Activated T-cell treated with anti-CD3 and anti-CD28 coated beads, Interleukin-2, amount 50 U/mL, for 4 hours (primary cell): ENCODE measurements at regions not wholly inside any gene's neighbourhood (a gene's known extent, or its start where the extent isn't known, plus 50 kb on each side); places are given as distances from the start of the nearest gene placed in this dataset.
A peak's percentile ranks its signal among the peaks of the same experiment; 100 is the strongest.

Experiments used
- ATAC-seq, 2 donors: fragments of 200-7000 bp; cut with Tn5 transposase; one replicate each; pipeline ENCODE4 v1.10.0; 2021
- DNase-seq: peaks from one replicate; pipeline ENCODE4 v3.0.0-alpha.2; 2020
- H3K27me3 Mint-ChIP-seq: one replicate; pipeline ENCODE4 v1.8.0; 2021; ENCODE audit warnings: low read depth, mixed read lengths
- H3K36me3 Mint-ChIP-seq: one replicate; pipeline ENCODE4 v1.8.0; 2022; ENCODE audit warnings: mixed read lengths; ENCODE audit not compliant: insufficient read depth
- H3K4me1 Mint-ChIP-seq: one replicate; pipeline ENCODE4 v1.8.0; 2021; ENCODE audit warnings: low read depth, mixed read lengths
- H3K4me3 Mint-ChIP-seq: one replicate; pipeline ENCODE4 v1.8.0; 2021; ENCODE audit warnings: mild to moderate bottlenecking, moderate library complexity, mixed read lengths
- H3K9me3 Mint-ChIP-seq: one replicate; pipeline ENCODE4 v1.8.0; 2021; ENCODE audit warnings: mixed read lengths

DNA sequence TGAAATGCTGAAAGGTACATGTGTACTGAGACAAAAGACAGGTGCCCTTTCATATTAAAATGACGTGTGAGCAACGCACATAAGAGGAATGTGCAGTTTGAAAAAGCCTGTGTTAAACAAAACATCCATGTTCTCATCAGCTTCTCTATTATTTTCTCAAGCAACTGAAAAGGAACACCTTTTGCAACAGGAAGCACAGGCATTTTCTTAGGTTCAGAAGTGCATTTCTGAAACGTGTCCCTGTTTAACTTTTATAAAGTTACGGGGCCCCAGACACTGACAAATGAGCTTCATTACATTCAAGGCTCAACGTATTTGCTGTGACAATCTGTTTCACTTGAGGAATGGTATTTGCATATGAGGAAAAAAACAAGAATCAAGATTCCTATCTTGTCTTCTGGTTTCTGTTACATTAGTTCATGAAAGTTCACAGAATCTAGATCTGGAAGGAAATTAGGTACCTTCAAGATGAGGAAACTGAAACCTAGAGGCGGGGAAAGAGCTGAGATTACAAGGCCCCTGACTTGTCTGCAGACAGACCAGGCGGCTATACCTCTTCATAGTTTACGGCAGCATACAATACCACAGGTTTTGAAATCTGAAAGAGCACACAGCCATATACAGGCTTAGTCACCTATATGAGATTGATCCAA is 431.7 kb downstream of the KLF12 start:
- Mint-ChIP-seq H3K4me1 (peaks cover 44% of the 10 kb centered on the region), H3K27me3 (no peaks in the 10 kb centered on the region), H3K4me3 (peak overlapping the region; percentile 59), H3K36me3 (peaks cover 22% of the 10 kb centered on the region), H3K9me3 (no peaks in the 10 kb centered on the region)
- DNase-seq, result no peak
- ATAC-seq, result peak; percentile 97 to 98

DNA sequence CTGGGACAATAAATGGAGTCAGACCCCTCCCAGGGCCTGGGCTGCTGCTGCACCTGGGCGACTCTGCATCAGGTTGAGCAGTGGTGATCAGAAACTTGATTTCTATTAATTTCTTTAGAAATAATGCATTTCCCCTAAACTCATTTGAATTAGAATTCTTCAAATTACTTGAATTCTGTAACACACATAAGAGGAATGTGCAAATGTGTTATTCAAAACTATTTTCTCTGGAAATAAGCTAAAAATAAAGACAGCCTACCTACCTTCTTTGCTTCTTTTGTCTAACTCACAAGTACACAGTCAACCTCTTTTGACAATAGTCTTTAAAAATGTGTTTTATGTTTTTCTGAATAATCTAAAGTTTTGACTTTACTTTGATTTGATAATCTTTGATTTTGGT is 433.0 kb downstream of the KLF12 start:
- no peak for ATAC-seq
- H3K4me3 Mint-ChIP-seq, result no peak overlapping the region
- peaks cover 44% of the 10 kb centered on the region for H3K4me1 Mint-ChIP-seq
- no peak for DNase-seq
- no peaks in the 10 kb centered on the region for H3K27me3 Mint-ChIP-seq
- H3K9me3 Mint-ChIP-seq, result no peaks in the 10 kb centered on the region
- H3K36me3 Mint-ChIP-seq, result peaks cover 21% of the 10 kb centered on the region

DNA sequence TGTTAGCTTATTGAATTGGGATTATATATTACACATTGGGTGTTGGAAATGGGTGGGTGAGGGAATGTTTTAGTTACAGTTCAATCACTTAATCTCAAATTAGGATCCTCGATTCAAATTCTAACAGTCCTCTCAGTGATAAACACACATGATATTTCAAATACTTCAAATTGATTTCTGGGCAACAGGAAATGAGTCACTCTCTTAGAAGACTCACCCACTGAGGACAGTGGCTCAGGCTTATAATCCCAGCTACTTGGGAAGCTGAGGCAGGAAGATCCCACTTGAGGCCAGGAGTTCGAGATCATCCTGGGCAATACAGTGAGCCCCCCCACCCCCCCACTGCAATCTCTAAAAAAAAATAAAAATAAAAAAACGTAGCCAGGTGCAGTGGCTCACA is 435.3 kb downstream of the KLF12 start:
- no peak for ATAC-seq
- H3K4me3 Mint-ChIP-seq, result no peak overlapping the region
- H3K4me1 Mint-ChIP-seq, result peaks cover 36% of the 10 kb centered on the region
- no peaks in the 10 kb centered on the region for H3K9me3 Mint-ChIP-seq
- no peak for DNase-seq
- H3K36me3 Mint-ChIP-seq, result peaks cover 29% of the 10 kb centered on the region
- H3K27me3 Mint-ChIP-seq, result no peaks in the 10 kb centered on the region

DNA sequence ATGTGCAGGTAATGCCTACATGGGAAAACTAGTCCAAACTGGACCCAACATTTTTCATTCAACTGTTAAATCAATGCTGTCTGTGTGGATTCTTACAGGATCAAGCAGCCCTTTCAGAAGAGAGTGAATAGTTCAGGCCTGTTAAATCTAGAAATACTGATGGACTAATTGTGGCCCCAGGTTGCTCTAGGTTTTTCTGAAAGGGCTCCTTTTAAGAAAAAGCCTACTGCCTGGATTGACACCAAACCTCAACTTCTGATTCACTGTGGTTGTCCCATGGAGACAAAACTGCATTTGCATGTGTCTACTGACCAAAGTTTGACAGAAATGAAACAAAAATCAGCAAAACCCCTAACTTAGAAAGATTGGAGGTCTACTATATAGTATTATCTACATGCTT is 437.0 kb downstream of the KLF12 start:
- Mint-ChIP-seq H3K4me3 (no peak overlapping the region), H3K36me3 (peaks cover 30% of the 10 kb centered on the region), H3K4me1 (peaks cover 21% of the 10 kb centered on the region), H3K9me3 (no peaks in the 10 kb centered on the region), H3K27me3 (no peaks in the 10 kb centered on the region)
- DNase-seq (no peak), ATAC-seq (no peak)

DNA sequence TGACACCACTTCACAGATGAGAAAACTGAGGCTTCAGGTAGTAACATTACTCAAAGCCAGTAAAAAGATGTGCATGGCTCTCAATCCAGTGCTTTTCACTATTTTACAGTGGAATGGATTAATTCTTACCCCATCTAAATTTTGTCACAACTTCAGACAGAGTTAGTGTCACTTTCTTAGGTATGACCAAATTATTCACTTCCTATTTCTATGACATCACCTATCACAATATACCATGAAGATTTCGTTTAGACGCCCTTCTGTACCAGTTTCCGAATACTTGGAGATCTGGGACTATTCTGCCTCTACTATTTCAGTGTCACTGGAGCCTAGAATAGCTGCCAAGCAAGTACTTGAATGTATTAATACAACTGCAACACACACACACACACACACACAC is 437.5 kb downstream of the KLF12 start:
- Mint-ChIP-seq H3K4me1 (peaks cover 17% of the 10 kb centered on the region), H3K9me3 (no peaks in the 10 kb centered on the region), H3K36me3 (peaks cover 34% of the 10 kb centered on the region), H3K4me3 (no peak overlapping the region), H3K27me3 (no peaks in the 10 kb centered on the region)
- DNase-seq (no peak), ATAC-seq (no peak)

DNA sequence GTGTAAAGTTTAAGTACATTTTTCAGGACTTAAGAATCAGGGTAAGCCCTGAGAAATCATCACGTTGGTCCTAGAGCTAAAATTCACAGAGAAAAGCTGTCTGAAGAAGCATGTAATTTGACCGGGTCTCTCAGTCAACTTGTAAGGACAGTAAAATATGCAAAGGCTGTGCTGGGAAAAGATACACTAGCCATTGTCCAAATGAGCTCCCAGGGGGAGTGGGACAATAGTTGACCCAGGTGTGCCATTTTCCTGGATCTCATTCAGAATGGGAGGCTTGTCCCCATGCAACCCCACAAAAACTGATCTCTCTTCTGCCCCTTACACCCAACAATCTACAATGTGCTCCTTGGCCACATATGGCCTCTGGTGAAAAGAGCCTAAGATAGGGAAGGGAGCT is 437.9 kb downstream of the KLF12 start:
- Mint-ChIP-seq H3K4me1 (peaks cover 16% of the 10 kb centered on the region), H3K4me3 (no peak overlapping the region), H3K27me3 (no peaks in the 10 kb centered on the region), H3K36me3 (peaks cover 35% of the 10 kb centered on the region), H3K9me3 (no peaks in the 10 kb centered on the region)
- DNase-seq (no peak), ATAC-seq (no peak)

DNA sequence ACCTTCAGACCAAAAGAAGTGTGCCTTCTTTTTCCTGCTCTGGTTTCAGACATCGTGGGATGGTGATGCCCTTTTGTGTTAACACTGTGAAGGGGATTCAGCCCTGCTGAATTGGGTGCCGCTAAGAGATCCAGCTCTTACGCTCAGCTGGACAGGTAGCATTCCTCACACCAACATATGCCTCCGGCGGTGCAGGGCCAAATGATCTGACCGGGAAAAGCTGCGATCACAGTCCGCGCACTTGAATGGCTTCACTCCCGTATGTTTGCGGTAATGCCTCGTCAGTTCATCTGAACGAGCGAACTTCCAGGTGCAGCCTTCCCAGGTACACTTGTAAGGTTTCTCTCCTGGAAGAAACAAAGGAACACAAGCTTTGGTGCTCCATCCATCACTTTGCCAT is 438.9 kb downstream of the KLF12 start:
- no peak for DNase-seq
- peaks cover 35% of the 10 kb centered on the region for H3K36me3 Mint-ChIP-seq
- no peak overlapping the region for H3K4me3 Mint-ChIP-seq
- ATAC-seq, result no peak
- no peaks in the 10 kb centered on the region for H3K9me3 Mint-ChIP-seq
- H3K27me3 Mint-ChIP-seq, result no peaks in the 10 kb centered on the region
- H3K4me1 Mint-ChIP-seq, result peaks cover 13% of the 10 kb centered on the region

DNA sequence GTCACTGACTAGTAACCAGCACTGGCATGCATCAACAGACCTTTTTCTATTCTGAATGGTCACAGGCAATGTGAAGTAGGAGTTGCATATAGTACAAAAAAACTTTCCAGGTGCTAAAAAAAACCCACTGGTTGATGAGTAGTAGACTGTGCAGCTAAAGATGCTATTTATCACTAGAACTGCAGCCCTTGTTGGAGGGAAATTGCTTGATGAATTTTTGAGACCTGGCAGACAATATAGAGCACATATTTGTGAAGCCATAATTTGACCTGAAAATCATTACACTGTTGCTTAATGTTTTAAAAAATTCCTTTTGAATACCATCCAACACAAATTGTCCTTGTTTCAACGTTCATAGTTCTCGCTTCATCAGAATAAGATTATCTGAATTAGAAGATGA is 441.0 kb downstream of the KLF12 start:
- Mint-ChIP-seq H3K27me3 (no peaks in the 10 kb centered on the region), H3K4me1 (peaks cover 6% of the 10 kb centered on the region), H3K36me3 (peaks cover 44% of the 10 kb centered on the region), H3K4me3 (no peak overlapping the region), H3K9me3 (no peaks in the 10 kb centered on the region)
- no peak for DNase-seq
- no peak for ATAC-seq

DNA sequence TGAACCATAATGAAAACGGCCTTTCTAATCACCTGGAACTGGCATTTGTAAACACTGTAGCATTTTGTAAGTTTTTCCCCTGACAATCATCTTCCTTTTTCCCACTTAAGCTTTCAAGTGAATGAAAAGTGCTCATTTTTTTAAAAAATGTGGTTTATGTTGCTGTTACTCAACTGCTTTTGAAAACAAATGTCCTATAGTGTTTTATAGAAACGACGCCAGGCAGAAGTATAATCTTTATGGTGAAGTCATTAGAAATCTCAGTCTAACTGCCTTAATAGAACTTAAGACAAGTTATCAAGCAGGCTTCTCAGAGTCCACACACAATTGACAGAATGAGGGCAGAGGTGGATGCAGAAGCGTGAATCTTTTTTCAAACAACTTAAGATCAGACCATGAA is 442.3 kb downstream of the KLF12 start:
- Mint-ChIP-seq H3K27me3 (no peaks in the 10 kb centered on the region), H3K4me1 (peaks cover 3% of the 10 kb centered on the region), H3K4me3 (no peak overlapping the region), H3K9me3 (no peaks in the 10 kb centered on the region), H3K36me3 (peaks cover 44% of the 10 kb centered on the region)
- DNase-seq (no peak), ATAC-seq (no peak)

DNA sequence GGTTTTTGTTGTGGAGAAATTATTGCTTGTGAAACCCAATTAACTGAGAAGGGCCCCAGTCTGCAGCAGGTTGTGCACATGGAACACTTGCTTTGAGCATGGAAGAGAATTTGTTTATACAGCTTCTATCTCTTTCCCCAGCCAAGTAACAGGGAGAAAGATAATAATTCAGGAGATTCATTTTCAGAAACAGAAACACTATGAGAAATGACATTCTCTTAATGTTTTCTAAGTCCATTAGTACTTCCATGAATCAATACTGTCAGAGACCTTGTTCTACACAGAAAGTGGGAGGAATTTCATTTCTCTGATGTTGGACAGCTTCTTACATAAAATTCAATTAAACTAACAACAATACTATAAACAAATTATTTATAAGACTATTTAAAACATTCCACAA is 446.3 kb downstream of the KLF12 start:
- no peaks in the 10 kb centered on the region for H3K27me3 Mint-ChIP-seq
- H3K36me3 Mint-ChIP-seq, result peaks cover 34% of the 10 kb centered on the region
- H3K4me1 Mint-ChIP-seq, result peaks cover 4% of the 10 kb centered on the region
- ATAC-seq (no peak), DNase-seq (no peak)
- H3K9me3 Mint-ChIP-seq, result no peaks in the 10 kb centered on the region
- no peak overlapping the region for H3K4me3 Mint-ChIP-seq

DNA sequence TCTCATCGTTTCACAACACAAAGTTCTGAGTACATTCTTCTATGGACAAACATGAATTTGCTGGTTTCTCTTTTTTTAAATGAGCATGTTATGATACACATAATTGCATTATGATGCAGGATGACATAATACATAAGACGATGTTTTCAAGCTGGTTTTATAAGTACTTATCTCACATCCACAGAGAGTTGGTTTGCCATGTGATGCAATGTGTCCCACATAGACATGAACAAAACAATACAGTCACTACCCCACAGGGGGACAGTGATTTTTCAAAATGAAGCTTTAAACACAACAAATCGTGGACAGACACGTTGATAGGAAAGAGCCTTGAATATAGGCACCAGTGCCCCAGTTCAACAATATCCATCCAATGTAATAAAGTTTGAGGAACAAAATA is 447.1 kb downstream of the KLF12 start:
- Mint-ChIP-seq H3K36me3 (peaks cover 36% of the 10 kb centered on the region), H3K4me3 (no peak overlapping the region), H3K4me1 (peaks cover 4% of the 10 kb centered on the region), H3K9me3 (no peaks in the 10 kb centered on the region), H3K27me3 (no peaks in the 10 kb centered on the region)
- ATAC-seq, result no peak
- DNase-seq, result no peak

DNA sequence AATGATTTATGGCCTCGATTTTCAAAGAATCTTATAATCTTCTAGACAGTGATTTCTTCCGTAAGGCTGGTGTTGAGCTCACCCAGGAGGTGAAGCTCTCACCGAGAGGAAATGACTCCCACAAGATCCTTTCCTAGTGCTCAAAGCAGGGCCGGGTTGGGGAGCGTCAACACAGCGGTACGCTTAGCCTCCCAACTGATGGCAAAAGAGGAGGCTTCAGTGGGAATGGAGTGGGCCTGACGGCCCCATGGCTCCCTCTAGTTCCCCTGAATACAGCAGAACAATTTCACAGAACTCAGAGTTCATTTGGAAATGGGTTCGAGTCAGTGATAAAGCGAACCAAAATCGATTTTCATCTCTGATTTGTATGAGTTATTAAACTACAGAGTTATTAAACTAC is 449.5 kb downstream of the KLF12 start:
- Mint-ChIP-seq H3K4me1 (peaks cover 4% of the 10 kb centered on the region), H3K36me3 (peaks cover 41% of the 10 kb centered on the region), H3K27me3 (no peaks in the 10 kb centered on the region), H3K9me3 (no peaks in the 10 kb centered on the region), H3K4me3 (no peak overlapping the region)
- ATAC-seq (no peak), DNase-seq (no peak)

DNA sequence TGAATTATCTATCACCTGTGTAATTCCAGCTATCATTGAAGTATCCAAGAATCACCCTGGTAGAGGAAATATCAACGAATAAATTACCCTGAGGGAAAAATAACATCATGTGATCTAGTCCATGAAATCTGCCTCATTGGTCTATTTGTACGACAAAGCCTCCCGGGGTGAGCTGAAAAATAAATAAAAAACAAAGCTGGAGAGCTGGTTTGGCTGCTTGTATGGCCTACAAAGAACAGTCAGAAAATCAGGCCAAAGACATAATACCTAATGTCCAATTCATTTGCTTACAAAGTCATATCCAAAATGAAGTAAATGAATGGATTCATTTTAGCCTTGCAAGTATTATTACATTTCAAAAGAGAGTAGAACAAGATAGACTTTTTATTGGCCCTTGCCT is 449.9 kb downstream of the KLF12 start:
- Mint-ChIP-seq H3K9me3 (no peaks in the 10 kb centered on the region), H3K27me3 (no peaks in the 10 kb centered on the region), H3K4me3 (no peak overlapping the region), H3K36me3 (peaks cover 38% of the 10 kb centered on the region), H3K4me1 (peaks cover 2% of the 10 kb centered on the region)
- no peak for ATAC-seq
- DNase-seq, result no peak

DNA sequence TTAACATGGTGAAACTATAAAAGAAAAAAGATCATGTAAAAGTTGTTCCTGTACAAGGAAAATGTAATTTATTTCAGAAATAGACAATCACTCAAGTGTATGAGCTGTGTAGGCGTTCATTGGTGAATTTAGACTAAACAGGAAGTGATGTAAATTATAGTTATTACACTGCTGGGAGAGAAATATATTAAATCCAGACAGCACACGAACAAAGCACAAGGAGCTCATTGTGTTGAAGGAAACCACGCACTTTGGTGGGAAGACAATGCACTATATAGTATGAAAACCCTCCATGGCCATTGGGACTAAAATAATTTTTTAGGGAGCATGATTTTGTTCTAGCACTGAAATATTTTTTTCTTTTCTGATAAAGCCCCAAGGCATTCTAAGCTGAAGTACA is 450.5 kb downstream of the KLF12 start:
- ATAC-seq (no peak), DNase-seq (no peak)
- no peak overlapping the region for H3K4me3 Mint-ChIP-seq
- peaks cover 33% of the 10 kb centered on the region for H3K36me3 Mint-ChIP-seq
- no peaks in the 10 kb centered on the region for H3K9me3 Mint-ChIP-seq
- peaks cover 1% of the 10 kb centered on the region for H3K4me1 Mint-ChIP-seq
- H3K27me3 Mint-ChIP-seq, result no peaks in the 10 kb centered on the region

DNA sequence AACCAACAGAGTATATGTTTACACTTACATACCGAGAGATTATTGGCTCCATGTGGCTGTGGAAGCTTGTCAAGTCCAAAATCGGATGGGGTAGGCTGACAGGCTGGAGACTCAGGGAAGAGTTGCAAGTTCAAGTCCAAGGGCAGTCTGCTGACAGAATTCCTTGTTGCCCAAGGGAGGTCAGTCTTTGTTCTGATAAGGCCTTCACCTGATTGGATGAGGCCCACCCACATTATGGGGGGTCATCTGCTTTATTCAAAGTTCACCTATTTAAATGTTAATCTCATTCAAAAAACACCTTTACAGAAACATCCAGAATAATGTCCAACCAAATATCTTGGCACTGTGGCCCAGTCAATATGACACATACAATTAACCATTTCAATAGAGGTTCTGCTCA is 452.4 kb downstream of the KLF12 start:
- Mint-ChIP-seq H3K4me3 (no peak overlapping the region), H3K4me1 (peaks cover 1% of the 10 kb centered on the region), H3K9me3 (no peaks in the 10 kb centered on the region), H3K36me3 (peaks cover 25% of the 10 kb centered on the region), H3K27me3 (no peaks in the 10 kb centered on the region)
- ATAC-seq (no peak), DNase-seq (no peak)

DNA sequence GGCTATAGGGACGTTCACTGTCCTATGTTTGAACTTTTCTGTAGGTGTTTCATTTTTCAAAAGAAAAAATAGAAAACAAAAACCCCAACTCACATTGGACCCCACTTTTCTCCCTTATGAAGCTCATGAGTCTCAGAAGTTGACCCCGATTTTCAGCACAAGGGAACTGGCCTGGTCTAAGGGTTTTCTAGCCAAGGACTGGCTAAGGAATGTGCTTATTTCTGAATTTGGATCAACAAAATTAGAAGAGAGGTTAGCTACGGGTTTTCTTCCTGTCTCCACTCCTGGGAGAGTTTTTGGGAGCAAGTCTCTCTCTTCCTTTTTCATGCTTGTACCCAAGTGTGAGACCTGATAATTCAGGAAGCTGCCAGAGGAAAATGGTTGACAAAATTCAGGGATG is 453.2 kb downstream of the KLF12 start:
- no peaks in the 10 kb centered on the region for H3K9me3 Mint-ChIP-seq
- DNase-seq, result no peak
- ATAC-seq, result no peak
- peaks cover 23% of the 10 kb centered on the region for H3K36me3 Mint-ChIP-seq
- no peaks in the 10 kb centered on the region for H3K27me3 Mint-ChIP-seq
- no peak overlapping the region for H3K4me3 Mint-ChIP-seq
- peaks cover 1% of the 10 kb centered on the region for H3K4me1 Mint-ChIP-seq
